Neutrophil (primary cell): ENCODE measurements at regions not wholly inside any gene's neighbourhood (a gene's known extent, or its start where the extent isn't known, plus 50 kb on each side); places are given as distances from the start of the nearest gene placed in this dataset.

Source experiments
- H3K27ac ChIP-seq: fragments of 200-600 bp; sonication (generic); 2 replicates; pipeline ENCODE4 v1.5.1; 2016; ENCODE audit warnings: mild to moderate bottlenecking, moderate library complexity
- H3K27me3 ChIP-seq: fragments of 200-600 bp; sonication (generic); 2 replicates; pipeline ENCODE4 v1.6.0; 2016; ENCODE audit warnings: mild to moderate bottlenecking
- H3K36me3 ChIP-seq: fragments of 200-600 bp; sonication (generic); 2 replicates; pipeline ENCODE4 v1.5.1; 2017
- H3K4me1 ChIP-seq, 2 experiments: fragments of 200-600 bp in 1 of 2; sonication (generic) in 1 of 2; 1 replicate in 1 of 2; 2 replicates in 1 of 2; pipeline versions ENCODE4 v1.5.1 to v1.6.1; 2013 to 2016; ENCODE audit warnings: low read depth in 1 of 2, low read length in 1 of 2, mild to moderate bottlenecking in 1 of 2, moderate library complexity in 1 of 2; ENCODE audit not compliant: control insufficient read depth in 1 of 2, insufficient read depth in 1 of 2
- H3K4me3 ChIP-seq, 2 experiments: fragments of 200-600 bp in 1 of 2; sonication (generic) in 1 of 2; 1 replicate in 1 of 2; 2 replicates in 1 of 2; pipeline ENCODE4 v1.5.1; 2013 to 2016; ENCODE audit warnings: low read depth in 1 of 2, low read length in 1 of 2, mild to moderate bottlenecking in 1 of 2, moderate library complexity in 1 of 2
- H3K9me3 ChIP-seq: fragments of 200-600 bp; sonication (generic); 2 replicates; pipeline ENCODE4 v1.5.1; 2016
- TF ChIP-seq, protein P1 (sequence below): fragments of 200-600 bp; sonication (generic); IDR thresholded peaks from 2 replicates; pipeline ENCODE4 v1.5.1; 2016; ENCODE audit warnings: antibody characterized with exemption

GRCh38 chr5:168123631-168124528, 167.6 kb upstream of the WWC1 start:
- Histone ChIP-seq H3K4me3 (no peak overlapping the region), H3K4me1 (no peaks in the 10 kb centered on the region), H3K9me3 (no peaks in the 10 kb centered on the region), H3K27ac (no peak overlapping the region), H3K27me3 (no peaks in the 10 kb centered on the region), H3K36me3 (no peaks in the 10 kb centered on the region)
- TF ChIP-seq, protein P1, sequence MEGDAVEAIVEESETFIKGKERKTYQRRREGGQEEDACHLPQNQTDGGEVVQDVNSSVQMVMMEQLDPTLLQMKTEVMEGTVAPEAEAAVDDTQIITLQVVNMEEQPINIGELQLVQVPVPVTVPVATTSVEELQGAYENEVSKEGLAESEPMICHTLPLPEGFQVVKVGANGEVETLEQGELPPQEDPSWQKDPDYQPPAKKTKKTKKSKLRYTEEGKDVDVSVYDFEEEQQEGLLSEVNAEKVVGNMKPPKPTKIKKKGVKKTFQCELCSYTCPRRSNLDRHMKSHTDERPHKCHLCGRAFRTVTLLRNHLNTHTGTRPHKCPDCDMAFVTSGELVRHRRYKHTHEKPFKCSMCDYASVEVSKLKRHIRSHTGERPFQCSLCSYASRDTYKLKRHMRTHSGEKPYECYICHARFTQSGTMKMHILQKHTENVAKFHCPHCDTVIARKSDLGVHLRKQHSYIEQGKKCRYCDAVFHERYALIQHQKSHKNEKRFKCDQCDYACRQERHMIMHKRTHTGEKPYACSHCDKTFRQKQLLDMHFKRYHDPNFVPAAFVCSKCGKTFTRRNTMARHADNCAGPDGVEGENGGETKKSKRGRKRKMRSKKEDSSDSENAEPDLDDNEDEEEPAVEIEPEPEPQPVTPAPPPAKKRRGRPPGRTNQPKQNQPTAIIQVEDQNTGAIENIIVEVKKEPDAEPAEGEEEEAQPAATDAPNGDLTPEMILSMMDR, result no peak

GRCh38 chr5:168125445-168126199, 165.8 kb upstream of the WWC1 start:
- H3K9me3 ChIP-seq, result no peaks in the 10 kb centered on the region
- no peaks in the 10 kb centered on the region for H3K36me3 ChIP-seq
- H3K27ac ChIP-seq, result no peak overlapping the region
- no peak overlapping the region for H3K4me3 ChIP-seq
- no peaks in the 10 kb centered on the region for H3K4me1 ChIP-seq
- no peaks in the 10 kb centered on the region for H3K27me3 ChIP-seq
- TF ChIP-seq, protein P1, result no peak

DNA sequence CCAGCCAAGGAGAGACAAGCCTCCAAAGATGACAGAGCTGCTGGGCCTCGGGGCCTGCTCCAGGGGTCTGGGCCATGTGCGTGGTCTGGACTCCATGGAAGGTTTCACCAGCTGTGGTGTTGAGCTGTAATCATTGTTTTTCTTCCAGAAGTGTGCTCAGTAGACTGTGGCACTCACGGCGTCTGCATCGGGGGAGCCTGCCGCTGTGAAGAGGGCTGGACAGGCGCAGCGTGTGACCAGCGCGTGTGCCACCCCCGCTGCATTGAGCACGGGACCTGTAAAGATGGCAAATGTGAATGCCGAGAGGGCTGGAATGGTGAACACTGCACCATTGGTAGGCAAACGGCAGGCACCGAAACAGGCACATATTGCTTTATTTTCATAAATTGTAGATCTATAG, 164.8 kb upstream of the WWC1 start:
- Histone ChIP-seq H3K4me3 (no peak overlapping the region), H3K4me1 (no peaks in the 10 kb centered on the region), H3K27ac (no peak overlapping the region), H3K27me3 (no peaks in the 10 kb centered on the region), H3K36me3 (no peaks in the 10 kb centered on the region), H3K9me3 (no peaks in the 10 kb centered on the region)
- TF ChIP-seq, protein P1, result no peak

DNA sequence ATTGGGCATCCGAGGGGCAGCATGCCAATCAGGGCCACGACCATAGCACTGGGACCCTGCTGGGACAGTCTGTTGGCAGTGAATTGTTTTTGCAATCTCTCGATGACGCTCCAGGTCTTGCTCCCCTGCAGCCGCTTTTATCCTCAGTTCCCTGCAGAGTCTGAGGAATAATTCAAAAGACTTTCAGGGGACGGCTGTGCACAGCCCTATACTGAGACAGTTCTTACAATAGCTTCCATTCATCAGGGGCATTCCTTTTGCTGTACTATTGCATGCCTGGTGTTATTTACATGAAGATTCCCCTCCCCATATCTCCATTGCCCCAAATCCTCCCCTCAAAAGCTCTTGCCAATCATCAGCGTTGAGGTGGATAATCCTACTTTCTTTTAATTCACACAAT, 163.3 kb upstream of the WWC1 start:
- Histone ChIP-seq H3K27me3 (no peaks in the 10 kb centered on the region), H3K36me3 (no peaks in the 10 kb centered on the region), H3K4me3 (no peak overlapping the region), H3K4me1 (no peaks in the 10 kb centered on the region), H3K9me3 (no peaks in the 10 kb centered on the region), H3K27ac (no peak overlapping the region)
- TF ChIP-seq, protein P1, result no peak

DNA sequence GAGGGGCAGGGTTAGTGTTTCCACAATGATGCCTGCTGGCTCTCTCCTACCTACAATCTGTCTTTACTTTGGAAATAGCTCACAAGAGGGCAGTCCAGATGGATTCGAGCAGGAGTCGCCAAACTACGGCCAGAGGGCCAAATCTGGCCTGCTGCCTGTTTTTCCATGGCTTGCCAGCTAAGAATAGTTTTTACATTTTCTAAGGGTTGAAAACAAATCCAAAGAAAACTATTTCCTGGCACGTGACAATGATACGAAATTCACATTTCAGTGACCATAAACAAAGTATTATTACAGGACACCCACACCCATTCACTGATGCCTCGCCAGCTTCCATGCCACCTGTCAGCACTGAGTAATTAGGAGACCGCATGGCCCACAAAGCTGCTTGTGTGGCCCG, 162.9 kb upstream of the WWC1 start:
- Histone ChIP-seq H3K4me3 (no peak overlapping the region), H3K9me3 (no peaks in the 10 kb centered on the region), H3K36me3 (no peaks in the 10 kb centered on the region), H3K4me1 (no peaks in the 10 kb centered on the region), H3K27ac (no peak overlapping the region), H3K27me3 (no peaks in the 10 kb centered on the region)
- TF ChIP-seq, protein P1, result no peak
